Calu3 (cell line): ENCODE measurements at regions not wholly inside any gene's neighbourhood (a gene's known extent, or its start where the extent isn't known, plus 50 kb on each side); places are given as distances from the start of the nearest gene placed in this dataset.
A peak's percentile ranks its signal among the peaks of the same experiment; 100 is the strongest.

ENCODE experiments used
- BruUV-seq: library from RNA; stranded (reverse); fragments of 400-500 nt; replicated peaks from 2 replicates; lab custom pipeline; 2021; lab: Mats Ljungman, UMichigan
- CTCF ChIA-PET: fragments of 300-600 bp; sonication (Branson Sonifier 250); formaldehyde crosslinking; loops from one replicate; lab custom pipeline; 2022; ENCODE audit warnings: antibody characterized with exemption; lab: Charles Lee
- DNase-seq: peaks from one replicate; pipeline ENCODE4 v3.0.0; 2022
- H3K27ac Mint-ChIP-seq: one replicate; pipeline ENCODE4 v1.8.0; 2022; ENCODE audit warnings: mixed read lengths; ENCODE audit not compliant: unreplicated experiment
- H3K27me3 Mint-ChIP-seq: one replicate; pipeline ENCODE4 v1.8.0; 2022; ENCODE audit warnings: mixed read lengths; ENCODE audit not compliant: unreplicated experiment
- H3K36me3 Mint-ChIP-seq: one replicate; pipeline ENCODE4 v1.8.0; 2022; ENCODE audit warnings: mild to moderate bottlenecking, moderate library complexity, mixed read lengths; ENCODE audit not compliant: insufficient read depth, unreplicated experiment
- H3K4me1 Mint-ChIP-seq: one replicate; pipeline ENCODE4 v1.8.0; 2022; ENCODE audit warnings: mild to moderate bottlenecking, low read depth, mixed read lengths; ENCODE audit not compliant: unreplicated experiment
- H3K4me3 Mint-ChIP-seq: one replicate; pipeline ENCODE4 v1.8.0; 2022; ENCODE audit warnings: mild to moderate bottlenecking, low read depth, moderate library complexity, mixed read lengths; ENCODE audit not compliant: unreplicated experiment
- H3K9me3 Mint-ChIP-seq: one replicate; pipeline ENCODE4 v1.8.0; 2022; ENCODE audit warnings: low read depth, mixed read lengths; ENCODE audit not compliant: unreplicated experiment
- CTCF ChIP-seq: fragments of 200-600 bp; IDR thresholded peaks from one replicate; pipeline ENCODE4 v1.8.0; 2022; ENCODE audit warnings: antibody characterized with exemption; ENCODE audit not compliant: unreplicated experiment
- intact Hi-C: fragments of 100-400 bp; cut with micrococcal nuclease; formaldehyde crosslinking; loops from one replicate; pipeline ENCODE4 v1.10.0; 2022; ENCODE audit not compliant: unreplicated experiment

- no peak for TF ChIP-seq CTCF
- DNase-seq: no peak
- H3K9me3 Mint-ChIP-seq: no peaks in the 10 kb centered on the region
- no TSS peak for BruUV-seq
- no peaks in the 10 kb centered on the region for H3K36me3 Mint-ChIP-seq
- H3K27me3 Mint-ChIP-seq: no peaks in the 10 kb centered on the region
- no peaks in the 10 kb centered on the region for H3K4me1 Mint-ChIP-seq
- CTCF ChIA-PET: interaction anchor here (1.1 to 2.5 kb wide), 2 partner anchors 276 to 791 kb away, joined by 7 to 48 read pairs; no protein-coding TSS in a partner anchor
- no peak overlapping the region for H3K4me3 Mint-ChIP-seq
- no peak overlapping the region for H3K27ac Mint-ChIP-seq
- intact Hi-C loops: loop anchor here (5.0 kb wide), 1 partner anchor 1675 kb away; no protein-coding TSS in a partner anchor
Observed at GRCh38 chr15:47987461-47987860, 133.3 kb upstream of the SLC24A5 start.

GRCh38 chr15:47987908-47988532 is 132.8 kb upstream of the SLC24A5 start:
- Mint-ChIP-seq H3K27ac (no peak overlapping the region), H3K36me3 (no peaks in the 10 kb centered on the region), H3K9me3 (no peaks in the 10 kb centered on the region), H3K4me3 (no peak overlapping the region), H3K4me1 (no peaks in the 10 kb centered on the region), H3K27me3 (no peaks in the 10 kb centered on the region)
- no peak for TF ChIP-seq CTCF
- intact Hi-C loops: loop anchor here (1.0 to 5.0 kb wide), 4 partner anchors 277 to 1676 kb away; no protein-coding TSS in a partner anchor
- CTCF ChIA-PET: interaction anchor here (1.1 to 2.5 kb wide), 2 partner anchors 276 to 792 kb away, joined by 7 to 48 read pairs; no protein-coding TSS in a partner anchor
- peak; percentile 30 for DNase-seq
- no TSS peak for BruUV-seq

- CTCF ChIA-PET: interaction anchor here (0.6 to 2.5 kb wide), 3 partner anchors 277 to 1898 kb away, joined by 5 to 48 read pairs (median 7); no protein-coding TSS in a partner anchor
- H3K27me3 Mint-ChIP-seq: no peaks in the 10 kb centered on the region
Observed at GRCh38 chr15:47988564-47988963, 132.2 kb upstream of the SLC24A5 start.

GRCh38 chr15:47990821-47991220 is 130.0 kb upstream of the SLC24A5 start:
- intact Hi-C loops: no loop called here
- BruUV-seq: no TSS peak
- TF ChIP-seq CTCF: no peak
- Mint-ChIP-seq H3K9me3 (no peaks in the 10 kb centered on the region), H3K36me3 (no peaks in the 10 kb centered on the region), H3K27me3 (no peaks in the 10 kb centered on the region), H3K4me3 (no peak overlapping the region), H3K4me1 (no peaks in the 10 kb centered on the region), H3K27ac (no peak overlapping the region)
- DNase-seq: no peak
- CTCF ChIA-PET: no interaction called here

More at GRCh38 chr15:47988564-47988963, 132.2 kb upstream of the SLC24A5 start:
- H3K4me3 Mint-ChIP-seq: no peak overlapping the region
- no peaks in the 10 kb centered on the region for H3K4me1 Mint-ChIP-seq
- no peaks in the 10 kb centered on the region for H3K36me3 Mint-ChIP-seq
- H3K9me3 Mint-ChIP-seq: no peaks in the 10 kb centered on the region
- DNase-seq: no peak
- intact Hi-C loops: loop anchor here (1.0 to 5.0 kb wide), 4 partner anchors 277 to 1676 kb away; no protein-coding TSS in a partner anchor
- H3K27ac Mint-ChIP-seq: no peak overlapping the region
- BruUV-seq: no TSS peak
- no peak for TF ChIP-seq CTCF
